HFFc6 (cell line): ENCODE measurements at regions not wholly inside any gene's neighbourhood (a gene's known extent, or its start where the extent isn't known, plus 50 kb on each side); places are given as distances from the start of the nearest gene placed in this dataset.

Experiments used
- DNase-seq: peaks from one replicate; pipeline ENCODE4 v3.0.0-alpha.2; 2018
- H3K27ac Mint-ChIP-seq: 2 replicates; pipeline ENCODE4 v1.8.0; 2020; ENCODE audit warnings: mild to moderate bottlenecking, mixed read lengths
- H3K27me3 Mint-ChIP-seq: 2 replicates; pipeline ENCODE4 v1.8.0; 2021; ENCODE audit warnings: mild to moderate bottlenecking, moderate library complexity, mixed read lengths; ENCODE audit not compliant: insufficient read depth
- H3K36me3 Mint-ChIP-seq: 2 replicates; pipeline ENCODE4 v1.8.0; 2021; ENCODE audit warnings: low read depth, mixed read lengths
- H3K4me1 Mint-ChIP-seq: 2 replicates; pipeline ENCODE4 v1.8.0; 2020; ENCODE audit warnings: low read depth, mixed read lengths
- H3K4me3 Mint-ChIP-seq: 2 replicates; pipeline ENCODE4 v1.8.0; 2020; ENCODE audit warnings: mild to moderate bottlenecking, moderate library complexity, mixed read lengths
- H3K9me3 Mint-ChIP-seq: 2 replicates; pipeline ENCODE4 v1.8.0; 2020; ENCODE audit warnings: mild to moderate bottlenecking, mixed read lengths
- CTCF ChIP-seq: fragments of 200-600 bp; sonication (generic); IDR thresholded peaks from 2 replicates; pipeline ENCODE4 v1.5.0; 2021; ENCODE audit warnings: antibody characterized with exemption, mild to moderate bottlenecking

- Mint-ChIP-seq H3K27ac (no peak overlapping the region), H3K4me3 (no peak overlapping the region), H3K27me3 (no peaks in the 10 kb centered on the region; the same call in 1 of the 2 replicates), H3K36me3 (no peaks in the 10 kb centered on the region), H3K9me3 (peaks cover 3% of the 10 kb centered on the region; the same call in 1 of the 2 replicates), H3K4me1 (no peaks in the 10 kb centered on the region)
- no peak for TF ChIP-seq CTCF
- no peak for DNase-seq
These were observed 83.0 kb downstream of the OTOL1 start for GRCh38 chr3:161579395-161580126.

- no peak for TF ChIP-seq CTCF
- H3K4me1 Mint-ChIP-seq, result no peaks in the 10 kb centered on the region
- H3K9me3 Mint-ChIP-seq, result peaks cover 18% of the 10 kb centered on the region
- no peak overlapping the region for H3K27ac Mint-ChIP-seq
- no peaks in the 10 kb centered on the region for H3K36me3 Mint-ChIP-seq
- no peak for DNase-seq
- no peak overlapping the region for H3K4me3 Mint-ChIP-seq
- no peaks in the 10 kb centered on the region for H3K27me3 Mint-ChIP-seq
These were observed 89.3 kb downstream of the OTOL1 start for GRCh38 chr3:161585922-161586321.

GRCh38 chr3:161586556-161587235 lies 90.1 kb downstream of the OTOL1 start:
- Mint-ChIP-seq H3K27ac (no peak overlapping the region), H3K36me3 (no peaks in the 10 kb centered on the region), H3K9me3 (peaks cover 26% of the 10 kb centered on the region), H3K4me1 (no peaks in the 10 kb centered on the region), H3K4me3 (no peak overlapping the region), H3K27me3 (no peaks in the 10 kb centered on the region)
- TF ChIP-seq CTCF, result no peak
- no peak for DNase-seq

DNA sequence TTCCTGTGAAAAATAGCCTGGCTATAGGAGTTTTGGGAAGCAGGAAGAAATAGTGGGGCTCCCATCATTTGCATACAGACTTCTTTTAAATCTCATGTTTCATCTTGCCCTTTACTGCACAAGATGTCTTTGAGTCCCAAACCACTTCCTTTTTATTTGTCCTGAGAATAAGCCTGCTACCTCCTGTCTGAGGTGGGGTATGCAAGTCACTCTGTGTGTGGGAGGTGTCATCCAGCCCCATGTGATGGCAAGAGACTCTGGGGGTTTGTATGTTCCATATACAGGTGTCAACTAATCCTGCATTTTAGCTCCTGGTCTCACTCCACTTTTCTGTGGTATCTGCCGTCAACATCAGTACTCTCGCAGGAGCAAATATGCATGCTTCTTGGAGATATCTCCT lies 102.0 kb downstream of the OTOL1 start:
- no peaks in the 10 kb centered on the region for H3K36me3 Mint-ChIP-seq
- no peak for TF ChIP-seq CTCF
- H3K27me3 Mint-ChIP-seq, result no peaks in the 10 kb centered on the region
- no peak overlapping the region for H3K4me3 Mint-ChIP-seq
- H3K27ac Mint-ChIP-seq, result no peak overlapping the region
- H3K4me1 Mint-ChIP-seq, result no peaks in the 10 kb centered on the region
- DNase-seq, result no peak
- H3K9me3 Mint-ChIP-seq, result peaks cover 33% of the 10 kb centered on the region

DNA sequence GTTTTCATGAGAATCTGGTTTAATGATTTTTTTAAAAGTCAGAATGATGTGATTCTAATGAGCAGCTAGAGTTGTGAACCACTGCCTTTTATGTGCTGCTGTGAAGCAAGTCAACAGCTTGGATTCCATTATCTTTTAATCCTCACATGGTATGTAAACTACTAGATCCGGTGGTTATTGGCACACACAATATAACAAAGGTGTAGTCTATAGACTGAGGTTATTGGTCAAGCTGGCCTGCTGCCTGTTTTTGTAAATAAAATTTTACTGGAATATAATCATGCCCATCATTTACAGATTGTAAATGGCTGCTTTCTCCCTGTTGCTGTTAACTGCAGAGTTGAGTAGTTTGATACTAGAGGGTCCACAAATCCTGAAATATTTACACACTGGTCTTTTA lies 103.1 kb downstream of the OTOL1 start:
- Mint-ChIP-seq H3K4me3 (no peak overlapping the region), H3K9me3 (peaks cover 33% of the 10 kb centered on the region), H3K36me3 (no peaks in the 10 kb centered on the region), H3K27ac (no peak overlapping the region), H3K4me1 (no peaks in the 10 kb centered on the region), H3K27me3 (no peaks in the 10 kb centered on the region)
- TF ChIP-seq CTCF, result no peak
- DNase-seq, result no peak
